Suprapubic skin (tissue), 4 donors: ENCODE measurements at regions not wholly inside any gene's neighbourhood (a gene's known extent, or its start where the extent isn't known, plus 50 kb on each side); places are given as distances from the start of the nearest gene placed in this dataset.

Source experiments
- DNase-seq, 2 donors: peaks; one replicate each; pipeline ENCODE4 v3.0.0-alpha.2; 2019; ENCODE audit warnings: low spot score in 2 of 2
- H3K27ac ChIP-seq: fragments of 200-600 bp; sonication (generic); one replicate; pipeline ENCODE4 v1.5.1; 2019
- H3K27me3 ChIP-seq: fragments of 200-600 bp; sonication (generic); one replicate; pipeline ENCODE4 v1.5.1; 2019
- H3K36me3 ChIP-seq: fragments of 200-600 bp; sonication (generic); one replicate; pipeline ENCODE4 v1.5.1; 2019
- H3K4me1 ChIP-seq: fragments of 200-600 bp; sonication (generic); one replicate; pipeline ENCODE4 v1.5.1; 2019
- H3K4me3 ChIP-seq: fragments of 200-600 bp; sonication (generic); one replicate; pipeline ENCODE4 v1.5.1; 2019; ENCODE audit warnings: mild to moderate bottlenecking
- H3K9me3 ChIP-seq: fragments of 200-600 bp; sonication (generic); one replicate; pipeline ENCODE4 v1.5.1; 2019
- EP300 ChIP-seq: sonication (generic); formaldehyde crosslinking; IDR thresholded peaks from one replicate; pipeline ENCODE4 v1.6.1; 2017; ENCODE audit warnings: antibody characterized with exemption
- POLR2A ChIP-seq, 2 donors: fragments of 450-650 bp; IDR thresholded peaks; one replicate each; pipeline ENCODE4 v1.6.1; 2017; ENCODE audit warnings: antibody characterized with exemption in 2 of 2, mild to moderate bottlenecking in 2 of 2, moderate library complexity in 2 of 2
- POLR2AphosphoS5 ChIP-seq, 3 donors: sonication (generic); formaldehyde crosslinking; IDR thresholded peaks; one replicate each; pipeline ENCODE4 v1.6.1; 2017; ENCODE audit warnings: antibody characterized with exemption in 3 of 3
- WGBS: methylation state at CpG from one replicate; pipeline ENCODE4 v1.1.5; 2018; 5-methylcytosine and 5-hydroxymethylcytosine counted together
- TF ChIP-seq, protein P1 (sequence below), 2 donors: fragments of 200-600 bp in 1 of 2; fragments of 450-650 bp in 1 of 2; sonication (generic) in 1 of 2; IDR thresholded peaks; one replicate each; pipeline ENCODE4 v1.5.1; 2016 to 2019; ENCODE audit warnings: antibody characterized with exemption in 2 of 2, mild to moderate bottlenecking in 1 of 2, moderate library complexity in 1 of 2

DNA sequence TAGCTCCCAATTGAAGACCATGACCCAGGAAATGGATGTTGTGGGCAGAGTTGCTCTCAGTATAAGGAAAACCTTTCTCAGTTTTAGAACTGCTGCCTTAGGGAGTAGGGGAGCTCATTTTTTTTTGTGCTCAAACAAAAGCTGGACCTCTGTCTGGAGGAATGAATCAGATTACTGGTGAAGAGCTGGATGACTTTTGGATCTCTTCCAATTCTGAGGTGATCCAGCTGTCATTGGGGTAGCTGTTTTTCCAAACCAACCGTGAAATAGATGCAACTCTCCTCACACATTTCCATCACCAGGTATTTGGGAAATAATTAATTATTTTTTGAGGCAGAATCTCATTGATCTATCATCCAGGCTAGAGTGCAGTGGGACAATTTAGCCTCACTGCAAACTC is 251.3 kb upstream of the PLET1 start:
- no peaks in the 10 kb centered on the region for H3K9me3 ChIP-seq
- no peak overlapping the region for H3K27ac ChIP-seq
- H3K36me3 ChIP-seq, result no peaks in the 10 kb centered on the region
- H3K4me3 ChIP-seq, result no peak overlapping the region
- WGBS, result 75% methylated on average over 1 of the region's 1 CpG
- no peak for DNase-seq
- no peaks in the 10 kb centered on the region for H3K4me1 ChIP-seq
- peaks cover 9% of the 10 kb centered on the region for H3K27me3 ChIP-seq
- no peak for TF ChIP-seq POLR2A (IDR thresholded peaks at IDR 0.05)
- no peak for TF ChIP-seq POLR2AphosphoS5 (IDR thresholded peaks at IDR 0.05)
- TF ChIP-seq EP300, result no peak
- TF ChIP-seq, protein P1, sequence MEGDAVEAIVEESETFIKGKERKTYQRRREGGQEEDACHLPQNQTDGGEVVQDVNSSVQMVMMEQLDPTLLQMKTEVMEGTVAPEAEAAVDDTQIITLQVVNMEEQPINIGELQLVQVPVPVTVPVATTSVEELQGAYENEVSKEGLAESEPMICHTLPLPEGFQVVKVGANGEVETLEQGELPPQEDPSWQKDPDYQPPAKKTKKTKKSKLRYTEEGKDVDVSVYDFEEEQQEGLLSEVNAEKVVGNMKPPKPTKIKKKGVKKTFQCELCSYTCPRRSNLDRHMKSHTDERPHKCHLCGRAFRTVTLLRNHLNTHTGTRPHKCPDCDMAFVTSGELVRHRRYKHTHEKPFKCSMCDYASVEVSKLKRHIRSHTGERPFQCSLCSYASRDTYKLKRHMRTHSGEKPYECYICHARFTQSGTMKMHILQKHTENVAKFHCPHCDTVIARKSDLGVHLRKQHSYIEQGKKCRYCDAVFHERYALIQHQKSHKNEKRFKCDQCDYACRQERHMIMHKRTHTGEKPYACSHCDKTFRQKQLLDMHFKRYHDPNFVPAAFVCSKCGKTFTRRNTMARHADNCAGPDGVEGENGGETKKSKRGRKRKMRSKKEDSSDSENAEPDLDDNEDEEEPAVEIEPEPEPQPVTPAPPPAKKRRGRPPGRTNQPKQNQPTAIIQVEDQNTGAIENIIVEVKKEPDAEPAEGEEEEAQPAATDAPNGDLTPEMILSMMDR (IDR thresholded peaks at IDR 0.05), result no peak

DNA sequence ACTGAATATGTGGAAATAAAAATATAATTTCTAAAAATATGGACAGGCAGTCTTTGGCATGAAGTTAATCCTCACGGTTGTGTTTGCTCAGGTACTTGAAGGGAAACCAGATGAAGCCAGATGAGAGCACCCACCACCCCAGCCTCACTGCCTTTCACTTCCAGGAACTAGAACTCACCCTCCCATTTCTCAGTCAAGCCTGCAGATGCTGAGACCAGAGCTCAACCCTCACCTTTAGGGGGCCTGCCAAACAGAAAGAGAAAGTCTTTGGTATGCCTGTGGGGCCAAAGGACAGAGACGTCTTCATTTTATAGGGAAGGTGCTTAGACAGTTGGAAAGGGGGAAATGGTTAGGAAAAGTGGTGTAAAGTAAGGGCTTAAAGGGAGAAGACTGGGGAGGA is 252.8 kb upstream of the PLET1 start:
- TF ChIP-seq POLR2AphosphoS5 (IDR thresholded peaks at IDR 0.05), result no peak
- TF ChIP-seq POLR2A (IDR thresholded peaks at IDR 0.05), result no peak
- no peak for TF ChIP-seq EP300
- TF ChIP-seq, protein P1 (IDR thresholded peaks at IDR 0.05), result no peak
- H3K4me1 ChIP-seq, result no peaks in the 10 kb centered on the region
- no peak overlapping the region for H3K27ac ChIP-seq
- H3K9me3 ChIP-seq, result no peaks in the 10 kb centered on the region
- no peaks in the 10 kb centered on the region for H3K27me3 ChIP-seq
- no peak overlapping the region for H3K4me3 ChIP-seq
- 83% methylated on average over 2 of the region's 2 CpGs for WGBS
- H3K36me3 ChIP-seq, result no peaks in the 10 kb centered on the region
- DNase-seq, result no peak

DNA sequence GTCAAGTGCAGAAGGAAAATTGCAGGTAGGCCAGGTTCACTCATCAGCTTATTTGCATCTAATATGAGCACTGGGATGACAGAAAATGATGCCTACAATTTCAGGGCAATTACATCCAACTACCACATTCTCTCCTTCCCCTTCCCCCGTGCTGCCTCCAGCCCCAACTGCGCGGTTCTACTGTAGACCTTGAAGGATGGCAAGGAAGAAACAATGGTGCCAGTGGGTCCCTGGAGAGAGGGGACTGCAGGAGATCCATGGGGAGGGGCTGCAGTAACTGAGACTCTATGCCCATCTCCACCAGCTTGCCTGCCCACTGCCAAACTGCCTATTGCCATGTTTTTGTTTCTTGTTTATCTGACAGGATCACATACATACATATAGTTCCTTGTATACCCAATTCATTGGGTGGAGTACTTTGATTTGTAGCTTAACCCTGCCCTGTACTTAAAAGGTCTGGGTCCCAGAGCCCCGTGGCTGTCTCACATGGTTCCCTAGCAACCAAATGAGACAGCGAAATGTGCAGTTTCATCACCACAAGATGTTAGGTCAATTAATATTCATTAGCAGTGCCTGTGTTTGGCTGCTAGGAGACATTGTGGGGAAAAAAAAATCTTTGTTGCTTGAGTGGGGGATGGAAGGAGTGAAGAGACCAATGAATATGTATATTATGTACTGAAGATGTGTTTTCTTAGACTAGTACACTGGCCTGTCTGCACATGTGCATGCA is 253.5 kb upstream of the PLET1 start:
- H3K27me3 ChIP-seq, result no peaks in the 10 kb centered on the region
- no peaks in the 10 kb centered on the region for H3K36me3 ChIP-seq
- DNase-seq, result no peak
- H3K4me3 ChIP-seq, result no peak overlapping the region
- TF ChIP-seq EP300 (no peak), POLR2AphosphoS5 (IDR thresholded peaks at IDR 0.05) (no peak), POLR2A (IDR thresholded peaks at IDR 0.05) (no peak)
- TF ChIP-seq, protein P1 (IDR thresholded peaks at IDR 0.05), result no peak
- 54% methylated on average over 5 of the region's 5 CpGs for WGBS
- no peaks in the 10 kb centered on the region for H3K9me3 ChIP-seq
- no peaks in the 10 kb centered on the region for H3K4me1 ChIP-seq
- no peak overlapping the region for H3K27ac ChIP-seq

DNA sequence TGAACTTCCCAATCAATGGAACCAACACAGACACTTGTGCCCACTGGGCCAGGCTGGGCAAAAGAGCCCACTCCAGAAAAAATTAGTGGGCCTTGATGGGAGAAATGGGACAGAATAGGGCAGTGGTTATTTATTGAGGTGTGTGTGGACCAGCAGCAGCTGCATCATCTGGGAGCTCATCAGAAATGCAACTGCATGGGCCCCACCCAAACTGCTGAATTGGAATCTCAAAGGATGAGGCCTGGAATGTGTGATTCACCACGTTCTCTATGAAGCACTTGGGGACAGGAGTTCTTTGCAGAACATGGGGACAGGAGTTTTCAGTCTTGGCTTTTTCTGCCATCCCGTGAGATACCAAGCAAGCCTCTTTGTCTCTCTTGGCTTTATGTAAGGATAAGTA is 255.6 kb upstream of the PLET1 start:
- Histone ChIP-seq H3K36me3 (no peaks in the 10 kb centered on the region), H3K4me3 (no peak overlapping the region), H3K9me3 (no peaks in the 10 kb centered on the region), H3K27me3 (no peaks in the 10 kb centered on the region), H3K4me1 (no peaks in the 10 kb centered on the region), H3K27ac (no peak overlapping the region)
- TF ChIP-seq POLR2A (IDR thresholded peaks at IDR 0.05) (no peak), POLR2AphosphoS5 (IDR thresholded peaks at IDR 0.05) (no peak), EP300 (no peak)
- TF ChIP-seq, protein P1 (IDR thresholded peaks at IDR 0.05), result no peak
- no peak for DNase-seq
- 73% methylated on average over 2 of the region's 2 CpGs for WGBS

DNA sequence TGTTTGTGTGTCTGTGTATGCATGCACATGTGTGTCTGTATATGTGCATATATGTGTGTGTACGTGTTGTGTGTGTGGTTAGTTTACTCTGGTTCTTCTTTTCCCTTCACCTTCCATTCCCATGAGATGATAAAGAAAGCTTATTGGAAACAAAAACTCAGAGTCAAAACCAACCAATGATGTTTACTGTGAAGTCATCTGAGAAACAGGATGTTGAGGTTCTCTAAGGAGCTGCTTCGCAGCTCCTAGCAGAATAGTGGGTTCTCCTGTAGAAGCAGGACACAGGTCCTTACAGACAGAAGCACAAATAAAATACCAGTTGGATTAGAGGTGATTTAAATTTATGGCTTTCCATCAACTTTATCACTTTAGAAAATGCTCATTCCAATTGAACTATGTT is 256.1 kb upstream of the PLET1 start:
- DNase-seq, result no peak
- Histone ChIP-seq H3K27me3 (no peaks in the 10 kb centered on the region), H3K4me3 (no peak overlapping the region), H3K27ac (no peak overlapping the region), H3K9me3 (no peaks in the 10 kb centered on the region), H3K4me1 (no peaks in the 10 kb centered on the region), H3K36me3 (no peaks in the 10 kb centered on the region)
- TF ChIP-seq POLR2AphosphoS5 (IDR thresholded peaks at IDR 0.05), result no peak
- TF ChIP-seq, protein P1 (IDR thresholded peaks at IDR 0.05), result no peak
- TF ChIP-seq EP300, result no peak
- TF ChIP-seq POLR2A (IDR thresholded peaks at IDR 0.05), result no peak
- WGBS, result 91% methylated on average over 2 of the region's 2 CpGs
